CD4-positive, alpha-beta T cell treated with Interferon gamma for 1 hour (primary cell): ENCODE measurements at regions not wholly inside any gene's neighbourhood (a gene's known extent, or its start where the extent isn't known, plus 50 kb on each side); places are given as distances from the start of the nearest gene placed in this dataset.

Experiments used
- DNase-seq: peaks from one replicate; pipeline ENCODE4 v3.0.0-alpha.2; 2020

- no peak for DNase-seq
These were observed 59.5 kb upstream of the SLC7A1 start for GRCh38 chr13:29654843-29655547.

- DNase-seq: no peak
These were observed 58.9 kb upstream of the SLC7A1 start for GRCh38 chr13:29654384-29654783.

GRCh38 chr13:29648760-29649159, 53.3 kb upstream of the SLC7A1 start:
- DNase-seq: no peak
